NB4 (cell line): ENCODE measurements at regions not wholly inside any gene's neighbourhood (a gene's known extent, or its start where the extent isn't known, plus 50 kb on each side); places are given as distances from the start of the nearest gene placed in this dataset.

Experiments used
- DNase-seq: peaks from one replicate; pipeline ENCODE4 v3.0.0; 2010; ENCODE audit warnings: low read depth
- H3K4me3 ChIP-seq: one replicate; pipeline ENCODE4 v1.5.1; 2011; ENCODE audit warnings: mild to moderate bottlenecking, low read depth, low read length, moderate library complexity
- MYC ChIP-seq: IDR thresholded peaks from 2 replicates; pipeline ENCODE4 v1.6.1; 2011; ENCODE audit warnings: low read depth, low read length
- POLR2A ChIP-seq: IDR thresholded peaks from 2 replicates; pipeline ENCODE4 v1.6.1; 2011; ENCODE audit warnings: mild to moderate bottlenecking; ENCODE audit not compliant: insufficient read length; ENCODE audit errors: extremely low read depth
- TF ChIP-seq, protein P1 (sequence below): IDR thresholded peaks from one replicate; pipeline ENCODE4 v1.5.1; 2012; ENCODE audit warnings: low read depth, low read length
- TF ChIP-seq, protein P2 (sequence below): IDR thresholded peaks from 2 replicates; pipeline ENCODE4 v1.6.1; 2011; ENCODE audit warnings: low read depth, low read length

DNA sequence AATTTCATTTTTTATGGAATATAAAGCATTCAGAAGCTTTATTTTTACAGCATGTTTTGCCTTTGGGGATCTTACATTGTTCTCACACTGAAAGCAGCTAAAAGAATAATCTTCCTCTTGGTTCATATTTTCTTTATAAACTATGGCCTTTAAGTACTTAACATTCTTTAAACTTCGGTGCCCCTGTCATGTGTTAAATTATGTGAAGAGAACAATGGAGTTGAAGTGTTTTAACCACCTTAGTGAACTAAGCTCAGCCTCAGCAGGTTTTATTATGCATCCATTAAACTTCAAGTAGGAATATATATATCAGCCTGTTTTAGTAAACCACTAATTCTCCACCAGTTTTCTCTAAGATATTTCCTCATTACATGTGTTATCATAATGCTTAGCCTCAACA is 371.4 kb upstream of the CDH18 start:
- TF ChIP-seq, protein P1, sequence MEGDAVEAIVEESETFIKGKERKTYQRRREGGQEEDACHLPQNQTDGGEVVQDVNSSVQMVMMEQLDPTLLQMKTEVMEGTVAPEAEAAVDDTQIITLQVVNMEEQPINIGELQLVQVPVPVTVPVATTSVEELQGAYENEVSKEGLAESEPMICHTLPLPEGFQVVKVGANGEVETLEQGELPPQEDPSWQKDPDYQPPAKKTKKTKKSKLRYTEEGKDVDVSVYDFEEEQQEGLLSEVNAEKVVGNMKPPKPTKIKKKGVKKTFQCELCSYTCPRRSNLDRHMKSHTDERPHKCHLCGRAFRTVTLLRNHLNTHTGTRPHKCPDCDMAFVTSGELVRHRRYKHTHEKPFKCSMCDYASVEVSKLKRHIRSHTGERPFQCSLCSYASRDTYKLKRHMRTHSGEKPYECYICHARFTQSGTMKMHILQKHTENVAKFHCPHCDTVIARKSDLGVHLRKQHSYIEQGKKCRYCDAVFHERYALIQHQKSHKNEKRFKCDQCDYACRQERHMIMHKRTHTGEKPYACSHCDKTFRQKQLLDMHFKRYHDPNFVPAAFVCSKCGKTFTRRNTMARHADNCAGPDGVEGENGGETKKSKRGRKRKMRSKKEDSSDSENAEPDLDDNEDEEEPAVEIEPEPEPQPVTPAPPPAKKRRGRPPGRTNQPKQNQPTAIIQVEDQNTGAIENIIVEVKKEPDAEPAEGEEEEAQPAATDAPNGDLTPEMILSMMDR, result no peak
- TF ChIP-seq POLR2A, result no peak
- TF ChIP-seq, protein P2, sequence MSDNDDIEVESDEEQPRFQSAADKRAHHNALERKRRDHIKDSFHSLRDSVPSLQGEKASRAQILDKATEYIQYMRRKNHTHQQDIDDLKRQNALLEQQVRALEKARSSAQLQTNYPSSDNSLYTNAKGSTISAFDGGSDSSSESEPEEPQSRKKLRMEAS, result no peak
- TF ChIP-seq MYC, result no peak
- no peak overlapping the region for H3K4me3 ChIP-seq
- no peak for DNase-seq

DNA sequence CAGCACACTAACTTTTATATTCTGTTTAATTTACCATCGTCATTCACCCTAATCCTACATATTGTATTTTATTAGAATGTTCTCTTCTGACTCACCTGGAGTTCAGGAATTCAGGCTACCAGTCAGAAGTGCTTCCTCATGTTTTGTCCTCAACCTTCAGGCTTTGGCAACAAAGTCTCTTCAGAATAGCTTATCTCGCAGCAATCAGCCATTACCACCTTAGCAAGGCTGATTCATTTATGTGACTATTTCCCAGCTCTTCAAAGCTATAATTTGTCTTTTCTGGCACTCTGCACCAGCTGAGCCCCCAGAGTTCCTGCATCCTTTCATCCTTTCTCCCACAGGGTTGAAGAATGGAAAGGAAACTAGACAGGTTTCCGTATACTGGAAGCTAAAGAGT is 365.5 kb upstream of the CDH18 start:
- no peak for DNase-seq
- TF ChIP-seq, protein P1, result no peak
- TF ChIP-seq, protein P2, result no peak
- TF ChIP-seq MYC (no peak), POLR2A (no peak)
- no peak overlapping the region for H3K4me3 ChIP-seq

DNA sequence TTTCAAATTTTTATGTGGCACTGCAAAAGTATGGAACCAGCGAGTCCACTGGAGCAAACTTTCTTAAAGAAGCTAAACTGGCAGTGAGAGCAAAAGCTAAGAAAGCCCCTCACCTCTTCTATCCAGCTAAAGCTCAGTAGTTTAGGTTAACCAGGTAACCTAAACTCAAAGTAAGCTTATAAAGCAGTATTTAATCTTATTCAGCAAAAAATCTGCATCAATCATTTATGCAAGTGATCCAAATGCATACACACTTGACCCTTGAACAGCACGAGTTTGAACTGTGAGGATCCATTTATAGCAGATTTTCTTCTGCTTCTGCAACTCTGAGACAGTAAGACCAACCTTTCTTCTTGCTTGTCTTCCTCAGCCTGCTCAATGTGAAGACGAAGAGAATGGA is 363.8 kb upstream of the CDH18 start:
- H3K4me3 ChIP-seq, result no peak overlapping the region
- no peak for DNase-seq
- TF ChIP-seq MYC (no peak), POLR2A (no peak)
- TF ChIP-seq, protein P1, result no peak
- TF ChIP-seq, protein P2, result no peak

DNA sequence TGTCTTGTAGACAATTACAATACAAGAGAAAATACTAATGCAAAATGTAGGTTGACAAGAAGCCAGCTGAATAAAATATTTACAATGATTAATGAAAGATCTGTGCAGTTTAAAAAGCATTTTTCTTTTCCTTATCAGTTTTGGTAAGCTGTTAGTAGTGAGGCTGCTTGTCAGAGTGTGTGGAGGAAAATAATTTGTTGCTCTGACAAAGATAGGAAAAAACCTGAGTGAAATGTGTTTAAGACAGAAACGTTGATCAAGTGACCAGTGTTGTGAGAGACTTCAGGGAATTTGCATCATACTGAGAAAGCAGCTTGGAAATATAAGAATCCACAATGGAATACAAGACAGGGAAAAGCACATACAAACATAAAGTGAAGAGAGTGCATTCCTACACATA is 360.3 kb upstream of the CDH18 start:
- no peak overlapping the region for H3K4me3 ChIP-seq
- TF ChIP-seq POLR2A, result no peak
- TF ChIP-seq, protein P2, result no peak
- no peak for TF ChIP-seq MYC
- TF ChIP-seq, protein P1, result no peak
- no peak for DNase-seq

DNA sequence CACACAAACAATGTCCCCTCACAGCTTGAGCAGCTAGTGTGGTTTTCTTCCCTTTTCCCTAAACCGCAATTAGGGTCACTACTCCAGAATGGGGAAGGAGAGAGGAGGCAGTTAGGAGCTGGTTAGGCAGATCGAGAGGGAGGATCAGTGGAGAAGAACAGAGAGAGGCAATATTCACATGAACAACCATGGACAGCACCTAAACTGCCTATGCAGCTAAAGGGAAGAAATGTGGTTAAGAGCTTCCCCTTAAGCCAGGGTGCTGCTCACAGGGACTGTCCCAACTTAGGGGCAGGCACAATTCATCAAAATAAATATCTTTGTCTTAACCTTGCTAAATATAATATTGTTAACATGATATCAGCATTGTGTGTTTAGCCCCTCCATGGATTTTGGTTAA is 359.3 kb upstream of the CDH18 start:
- no peak for DNase-seq
- no peak overlapping the region for H3K4me3 ChIP-seq
- TF ChIP-seq, protein P1, result no peak
- no peak for TF ChIP-seq MYC
- TF ChIP-seq, protein P2, result no peak
- no peak for TF ChIP-seq POLR2A

DNA sequence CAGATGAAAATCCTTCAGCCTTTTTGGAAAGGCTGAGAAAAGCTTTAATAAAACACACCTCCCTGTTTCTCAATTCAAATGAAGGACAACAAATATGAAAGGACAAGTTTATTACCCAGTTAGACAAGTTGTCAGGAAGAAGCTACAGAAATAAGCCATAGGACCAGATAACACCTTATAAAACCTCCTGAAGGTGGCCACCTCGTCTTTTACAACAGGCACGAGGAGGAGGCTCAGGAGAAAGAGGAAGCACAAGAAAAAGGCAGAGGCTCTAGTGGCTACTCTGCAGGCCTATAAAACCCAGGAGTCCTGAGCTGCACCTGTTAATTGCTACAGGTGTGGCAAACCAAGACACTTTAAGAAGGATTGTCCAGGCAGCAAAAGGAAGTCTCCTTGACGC is 352.1 kb upstream of the CDH18 start:
- H3K4me3 ChIP-seq, result no peak overlapping the region
- DNase-seq, result peak; percentile 22
- TF ChIP-seq MYC, result no peak
- TF ChIP-seq, protein P1, result no peak
- no peak for TF ChIP-seq POLR2A
- TF ChIP-seq, protein P2, result no peak
